Putamen (tissue), 1 donor: ENCODE measurements at regions not wholly inside any gene's neighbourhood (a gene's known extent, or its start where the extent isn't known, plus 50 kb on each side); places are given as distances from the start of the nearest gene placed in this dataset.

Experiments
- DNase-seq: peaks from one replicate; pipeline ENCODE4 v3.0.0-alpha.2; 2016; ENCODE audit warnings: low spot score

DNA sequence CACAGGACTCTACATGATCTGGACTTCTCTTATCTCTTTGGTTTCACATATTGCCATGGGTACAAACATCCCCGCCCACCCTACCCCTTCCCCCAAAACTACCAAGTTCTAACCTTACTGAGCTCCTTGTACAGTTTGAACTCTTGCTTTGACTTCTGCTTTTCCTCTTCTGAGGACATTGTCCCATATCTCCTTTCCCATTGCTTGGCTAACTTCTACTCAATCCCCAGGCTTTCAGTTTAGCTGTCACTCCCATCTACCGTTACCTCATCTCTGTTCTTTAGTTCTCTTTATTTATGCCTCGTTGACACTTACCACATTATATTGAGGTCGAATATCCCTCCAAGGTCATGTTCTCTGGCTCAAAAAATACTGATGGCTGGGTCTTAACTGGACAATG, 393.5 kb upstream of the CADM1 start:
- no peak for DNase-seq

DNA sequence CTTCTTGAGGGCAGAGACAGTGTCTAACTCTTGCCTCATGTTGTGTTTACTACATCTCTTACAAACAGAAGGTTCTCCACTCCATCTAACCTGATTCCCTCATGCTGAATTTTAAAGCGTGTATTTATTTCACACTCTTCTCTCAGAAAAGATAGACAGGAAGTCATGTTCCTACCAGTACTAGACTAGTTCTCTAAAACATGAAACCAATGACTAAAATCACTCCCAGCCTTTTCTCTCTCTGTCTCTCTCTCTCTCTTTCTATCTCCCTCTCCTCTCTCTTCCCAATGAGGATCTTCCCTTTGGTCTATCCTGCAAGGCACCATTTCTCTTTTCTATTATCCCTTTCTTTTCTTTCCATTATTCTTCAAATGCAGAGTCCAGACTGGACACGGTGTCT, 391.9 kb upstream of the CADM1 start:
- no peak for DNase-seq

DNA sequence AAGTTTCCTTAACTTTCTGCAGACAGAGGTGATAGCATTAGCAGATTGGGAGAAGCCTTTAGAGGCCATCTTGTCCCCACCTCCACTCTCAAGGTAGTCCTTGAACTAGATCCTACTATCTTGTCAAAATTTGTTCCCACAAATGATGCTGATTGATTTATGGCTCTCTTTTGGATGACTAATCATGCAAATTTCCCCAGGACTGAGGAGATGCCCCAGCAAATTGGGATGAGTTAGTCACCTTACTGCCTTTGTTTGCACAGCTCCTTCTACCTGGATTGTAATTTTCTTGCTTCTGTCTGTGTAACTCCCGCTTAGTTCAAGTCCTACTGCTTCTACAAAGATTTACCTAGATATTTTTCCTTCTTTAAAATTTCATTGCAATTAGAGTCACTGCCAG, 391.4 kb upstream of the CADM1 start:
- no peak for DNase-seq

DNA sequence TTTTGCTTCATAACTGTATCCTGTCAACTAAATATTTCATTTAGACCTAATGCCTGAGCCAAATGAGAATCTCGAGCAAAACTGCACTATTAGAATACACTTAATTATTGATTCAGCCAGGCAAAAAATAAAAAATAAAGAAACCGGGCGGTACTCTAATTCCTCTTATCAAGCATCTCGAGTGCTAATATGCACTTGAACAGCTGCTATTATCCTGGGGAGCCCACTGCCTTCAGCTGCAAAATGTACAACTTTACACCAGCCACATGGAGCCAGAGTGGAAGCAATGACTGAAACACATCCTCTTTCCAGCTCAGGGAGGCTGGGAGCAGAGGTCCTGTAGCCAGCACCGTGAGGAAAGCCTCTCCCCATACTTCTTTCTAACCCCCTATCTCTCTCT, 390.0 kb upstream of the CADM1 start:
- no peak for DNase-seq

DNA sequence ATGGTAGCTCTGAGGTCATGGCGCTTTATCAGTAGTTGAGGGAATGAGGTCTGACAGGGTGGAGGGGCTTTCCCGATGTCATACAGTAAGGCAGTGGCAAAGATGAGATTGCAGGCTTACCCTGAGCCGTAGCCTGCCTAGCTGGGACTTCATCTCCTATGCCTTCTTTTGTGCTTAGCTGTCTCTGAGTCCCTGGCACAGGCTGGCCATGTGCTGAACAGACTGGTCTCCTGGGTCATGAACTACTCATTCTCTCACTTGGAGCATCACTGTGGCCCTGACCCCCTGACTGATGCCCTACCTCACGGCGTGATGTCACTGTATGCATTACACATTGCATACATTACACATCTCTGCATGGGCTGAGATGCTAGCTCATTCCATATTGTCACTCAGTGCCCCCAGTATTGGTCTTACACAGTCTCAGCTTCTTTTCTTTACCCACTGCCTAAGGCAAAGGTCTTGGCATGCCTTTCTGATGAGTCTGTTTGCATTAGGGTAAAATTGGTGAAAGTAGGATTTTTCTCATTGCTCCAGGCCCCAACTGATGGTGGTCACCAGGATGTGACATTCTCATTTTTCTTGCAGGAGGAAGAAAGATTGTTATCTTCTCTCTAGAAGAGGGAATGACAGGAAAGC, 389.4 kb upstream of the CADM1 start:
- DNase-seq: no peak

DNA sequence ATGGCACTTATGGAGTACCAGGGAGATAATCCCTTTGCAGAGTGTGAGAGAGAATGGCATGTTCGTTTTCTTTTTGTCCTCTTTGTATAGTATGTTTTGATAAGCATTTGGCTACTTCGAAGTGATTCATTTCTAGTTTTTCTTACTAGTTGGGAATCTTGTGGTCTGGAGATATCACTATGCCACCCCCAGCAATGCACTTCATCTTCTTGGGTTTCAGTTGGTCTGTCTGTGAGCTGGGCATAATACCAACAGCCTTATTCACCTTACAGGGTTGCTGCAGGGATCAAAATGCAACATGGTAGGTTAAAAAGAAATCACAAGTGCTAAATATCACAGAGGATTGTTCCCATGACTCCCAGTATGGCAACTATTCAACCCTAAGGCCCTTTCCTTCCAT, 387.8 kb upstream of the CADM1 start:
- DNase-seq: no peak

DNA sequence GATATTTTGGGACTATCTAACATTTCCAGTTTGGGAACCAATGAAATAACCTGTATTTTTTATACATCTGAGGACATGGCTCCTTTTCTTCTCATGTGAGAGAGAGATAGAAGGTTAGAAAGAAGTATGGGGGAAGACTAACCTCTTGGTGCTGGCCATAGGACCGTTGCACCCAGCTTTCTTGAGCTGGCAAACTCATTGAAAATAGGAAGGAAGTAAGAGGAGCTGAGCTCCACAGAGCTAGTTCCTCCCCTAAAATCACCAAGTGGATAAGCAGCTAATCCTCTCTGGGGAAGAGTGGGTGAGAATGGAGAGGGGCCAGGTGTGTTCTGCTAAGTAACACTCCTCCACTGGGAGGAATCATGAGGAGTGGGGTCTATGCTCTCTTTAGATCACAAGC, 387.4 kb upstream of the CADM1 start:
- no peak for DNase-seq

DNA sequence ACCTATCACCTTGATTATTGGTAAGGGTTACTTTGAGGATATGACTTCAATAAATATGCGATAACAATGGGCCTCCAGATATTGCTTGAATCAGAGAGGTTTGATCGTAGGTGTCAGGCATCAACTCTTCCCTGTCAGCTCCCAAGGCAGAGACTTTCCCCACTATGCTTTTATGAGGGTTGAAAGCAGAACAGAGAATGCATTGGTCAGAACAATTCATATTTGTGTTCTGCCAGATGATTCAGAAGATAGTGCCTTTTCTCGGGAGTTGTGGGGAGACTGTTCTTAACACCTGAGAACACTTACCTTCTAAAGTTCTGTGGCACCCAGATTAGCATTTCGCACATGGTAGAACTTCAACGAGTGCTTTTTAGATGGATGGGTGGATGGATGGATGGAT, 386.3 kb upstream of the CADM1 start:
- no peak for DNase-seq

DNA sequence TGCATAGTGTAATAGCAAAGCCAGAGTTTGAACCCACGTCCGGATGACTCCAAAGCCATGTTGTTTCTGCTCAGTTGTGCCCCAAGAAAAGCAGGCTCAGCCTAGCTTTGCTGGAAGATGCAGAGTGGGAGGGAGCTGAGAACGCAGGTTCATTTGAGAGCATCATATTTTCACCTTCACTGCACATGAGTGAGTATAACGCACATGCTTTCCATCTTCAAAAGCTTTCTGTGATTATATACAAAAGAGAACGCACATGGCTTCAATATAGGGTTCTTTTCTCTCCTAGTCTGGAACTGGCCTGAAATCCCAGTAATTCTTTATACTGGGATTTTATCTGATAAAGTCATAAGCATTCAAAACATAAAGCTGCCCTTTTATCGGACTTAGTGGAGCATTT, 385.5 kb upstream of the CADM1 start:
- no peak for DNase-seq

DNA sequence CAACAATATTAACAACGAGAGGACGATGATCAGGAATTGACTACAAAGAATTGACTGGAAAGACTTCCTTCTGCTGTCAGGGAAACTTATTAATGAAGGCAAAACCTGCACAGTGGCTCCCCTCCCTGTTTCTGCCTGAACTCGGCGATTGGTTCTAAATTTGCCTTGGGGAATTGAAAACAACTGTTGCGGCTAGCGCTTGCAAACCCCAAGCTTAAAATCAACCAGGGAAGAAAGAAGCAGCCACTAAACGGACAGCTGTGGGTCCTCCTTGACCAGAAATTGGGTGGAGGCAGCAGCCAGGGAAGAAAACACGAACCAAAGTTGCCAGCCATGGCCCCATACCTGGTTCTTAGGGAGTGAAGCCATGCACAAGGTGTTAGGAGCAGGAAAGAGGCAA, 383.5 kb upstream of the CADM1 start:
- no peak for DNase-seq

DNA sequence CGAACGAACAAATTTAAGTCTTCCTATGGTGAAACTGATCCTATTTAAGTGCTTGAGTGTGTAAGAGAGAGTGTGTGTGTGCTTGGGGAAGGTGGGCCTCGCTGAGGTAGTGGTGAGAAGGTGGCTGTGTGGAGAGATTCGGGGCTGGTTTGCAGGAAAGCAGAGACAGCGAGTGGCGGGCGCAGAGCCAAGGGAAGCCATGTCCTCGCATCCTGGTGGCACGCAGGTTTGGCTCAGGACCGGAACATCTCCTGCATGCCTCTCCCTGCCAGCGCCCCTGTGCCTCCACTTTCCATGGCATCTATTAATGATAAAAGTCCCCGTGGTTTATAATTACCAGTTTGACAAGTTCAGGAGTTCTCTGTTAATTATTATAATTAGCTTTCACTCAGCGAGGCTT, 383.1 kb upstream of the CADM1 start:
- DNase-seq: no peak

DNA sequence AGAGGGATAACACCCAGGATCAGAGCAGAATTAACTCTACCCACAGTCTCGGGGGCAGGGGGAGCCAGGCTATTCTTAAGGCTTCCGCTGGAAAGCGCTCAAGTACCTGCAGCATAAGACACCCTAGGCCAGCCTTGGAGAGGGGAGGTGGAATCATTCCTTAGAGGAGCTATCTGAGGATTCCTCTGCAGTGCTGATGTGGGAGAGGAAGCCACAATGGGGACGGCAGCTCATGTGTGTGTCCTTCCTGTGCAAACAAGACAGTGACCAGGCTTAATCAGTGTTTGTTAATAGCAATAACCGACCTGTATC, 382.2 kb upstream of the CADM1 start:
- no peak for DNase-seq

DNA sequence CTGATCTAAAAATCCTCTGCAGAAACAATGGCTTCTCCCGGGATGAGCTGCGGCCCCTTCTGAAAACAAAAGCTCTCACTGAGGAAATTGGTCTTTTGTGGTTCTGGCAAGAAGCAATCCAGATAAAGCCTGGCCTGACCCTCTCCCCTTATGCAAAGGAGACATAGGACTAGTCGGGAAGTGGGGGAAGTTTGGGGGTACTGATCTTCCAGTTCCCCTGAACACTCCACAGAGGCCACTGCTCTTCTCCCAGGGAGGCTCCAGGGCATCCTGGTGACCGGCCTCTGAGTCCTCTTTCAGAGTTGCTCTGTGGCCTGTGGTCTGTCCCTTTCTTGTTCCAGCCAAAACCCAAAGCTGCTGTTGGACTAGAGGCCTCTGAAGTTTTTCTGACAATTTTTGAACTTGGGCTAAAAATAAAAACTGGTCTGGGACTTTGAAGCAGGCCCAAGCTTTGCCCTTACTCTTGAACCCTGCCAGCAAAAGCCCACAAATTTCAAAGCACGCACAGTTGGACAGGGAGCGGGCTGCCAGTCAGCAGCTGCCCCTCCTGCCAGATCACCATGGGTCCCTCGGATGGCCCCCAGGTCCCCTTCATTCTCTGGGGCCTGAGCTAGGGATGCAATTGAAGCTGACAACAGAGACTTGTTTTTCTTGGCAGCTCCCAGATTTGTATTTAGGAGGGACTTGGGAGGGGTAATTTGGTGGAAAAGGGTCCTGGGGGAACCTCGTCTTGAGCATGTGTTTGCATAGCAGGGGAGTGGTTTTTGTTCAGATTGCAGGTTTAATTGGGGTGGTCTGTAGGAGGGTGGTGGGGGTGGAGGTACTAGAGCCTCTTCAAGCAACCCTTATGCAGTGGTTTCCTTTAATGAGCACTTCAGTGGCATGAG, 381.6 kb upstream of the CADM1 start:
- DNase-seq: no peak

DNA sequence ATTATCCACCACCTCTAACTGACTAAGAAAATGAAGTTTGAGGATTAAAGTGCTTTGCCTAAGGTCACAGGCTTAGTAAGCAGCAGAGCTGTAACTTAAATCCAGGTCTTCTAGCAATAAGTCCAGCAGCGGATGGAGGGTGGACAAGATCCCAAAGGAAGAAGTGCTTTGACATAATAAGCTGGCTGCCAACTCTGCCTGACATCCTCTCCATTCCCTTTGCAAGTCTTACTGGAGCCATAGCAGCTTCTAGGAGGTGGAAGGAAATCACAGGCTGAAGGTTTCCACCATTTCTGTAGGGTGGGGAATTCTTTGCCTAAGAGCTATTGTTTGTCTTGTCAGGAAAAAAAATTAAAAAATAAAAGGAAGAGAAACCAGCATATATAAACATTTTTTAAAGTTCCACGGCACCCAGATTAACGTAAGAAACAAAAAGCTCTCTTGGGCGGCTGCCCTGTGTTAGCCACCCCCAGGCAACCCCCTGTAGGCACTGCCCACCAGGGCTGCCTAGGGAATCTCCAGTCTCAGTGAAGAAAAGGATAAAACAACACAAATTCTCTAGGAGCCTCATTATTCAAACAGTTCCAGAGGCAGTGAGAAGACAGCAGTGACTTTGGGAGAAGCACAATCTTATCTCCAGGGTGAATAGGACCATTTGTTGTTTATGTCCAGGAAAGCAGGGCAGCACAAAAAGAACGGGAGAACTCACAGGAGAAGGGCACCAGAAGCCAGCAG, 380.8 kb upstream of the CADM1 start:
- no peak for DNase-seq

DNA sequence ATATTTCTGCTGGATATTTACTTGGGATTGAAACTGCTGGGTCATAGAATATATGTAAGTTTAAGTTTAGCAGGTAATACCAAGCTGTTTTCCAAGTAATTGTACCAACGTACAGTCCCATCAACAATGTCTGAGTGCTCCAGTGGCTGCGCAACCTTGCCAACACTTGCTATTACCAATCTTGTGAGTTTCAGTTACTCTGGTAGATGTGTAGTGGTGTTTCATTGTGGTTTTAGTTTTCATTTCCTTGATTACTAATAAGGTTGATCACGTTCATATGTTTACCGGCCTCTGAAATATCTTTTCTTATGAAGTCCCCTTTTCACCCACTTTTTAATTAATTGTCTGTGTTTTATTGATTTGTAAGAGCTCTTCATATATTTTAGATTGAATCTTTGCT, 370.6 kb upstream of the CADM1 start:
- DNase-seq: no peak

DNA sequence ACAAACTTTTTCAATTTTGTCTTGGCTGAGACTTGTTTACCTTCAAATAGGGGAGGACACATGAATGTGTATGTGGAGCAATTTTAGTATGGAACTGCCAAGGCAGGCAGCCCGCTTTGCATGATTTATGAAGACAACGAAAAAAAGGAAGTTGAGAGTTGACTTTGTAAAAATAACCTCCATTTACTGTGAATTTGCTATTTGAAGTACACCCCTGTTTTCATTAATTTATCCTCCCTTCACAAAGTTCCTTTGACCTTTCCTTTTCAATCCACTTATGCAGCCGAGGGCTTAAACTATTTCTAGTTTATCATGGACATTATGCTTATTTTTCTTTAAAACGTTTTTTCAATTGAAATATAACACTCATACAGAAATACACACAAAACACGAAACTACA, 369.6 kb upstream of the CADM1 start:
- no peak for DNase-seq

DNA sequence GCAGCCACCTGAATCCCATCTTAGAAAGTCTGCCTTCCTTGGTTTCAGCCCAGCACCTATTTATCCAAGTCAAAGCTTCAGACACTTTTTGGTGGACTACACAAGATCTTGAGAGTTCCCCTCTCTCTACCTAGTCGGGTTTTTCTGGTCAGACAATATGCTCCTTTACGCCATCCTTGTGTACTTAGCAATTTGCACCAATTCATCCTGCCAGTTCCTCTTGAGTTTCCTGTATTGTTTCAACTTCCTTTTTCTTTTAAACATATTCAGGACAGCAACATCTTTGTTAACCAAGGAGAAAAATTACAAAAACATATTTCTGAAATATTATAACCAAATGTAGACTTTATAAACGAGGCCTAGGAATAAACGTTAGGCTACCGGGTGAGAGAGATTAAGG, 368.2 kb upstream of the CADM1 start:
- DNase-seq: no peak

DNA sequence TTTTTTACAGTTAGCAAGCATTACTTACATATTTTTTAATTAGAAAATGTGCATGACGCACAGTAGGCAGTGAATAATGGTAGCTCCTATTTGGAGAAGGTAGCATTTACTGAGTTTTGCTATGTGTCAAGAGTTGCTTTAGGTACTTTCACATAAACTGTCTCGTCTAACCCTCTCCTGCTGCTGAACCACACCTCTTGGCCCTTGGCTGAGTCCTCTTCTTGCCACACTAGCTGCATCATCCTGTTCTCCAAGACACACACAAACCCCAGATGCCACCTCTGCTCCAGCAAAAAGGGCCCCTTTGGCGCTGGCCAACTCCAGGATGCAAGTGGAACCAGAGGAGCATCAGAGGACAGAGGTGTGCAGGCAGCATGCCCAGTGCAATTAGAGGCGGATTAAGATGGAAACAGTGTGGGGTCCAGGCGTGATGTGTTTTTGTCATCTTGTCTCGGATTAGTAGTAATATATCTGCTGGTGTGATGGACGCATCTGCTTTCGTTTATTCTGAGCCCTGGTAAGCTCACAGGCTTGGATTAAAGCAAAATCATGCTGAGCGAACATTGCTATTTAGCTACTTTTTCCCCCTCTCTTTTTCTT, 367.0 kb upstream of the CADM1 start:
- no peak for DNase-seq

DNA sequence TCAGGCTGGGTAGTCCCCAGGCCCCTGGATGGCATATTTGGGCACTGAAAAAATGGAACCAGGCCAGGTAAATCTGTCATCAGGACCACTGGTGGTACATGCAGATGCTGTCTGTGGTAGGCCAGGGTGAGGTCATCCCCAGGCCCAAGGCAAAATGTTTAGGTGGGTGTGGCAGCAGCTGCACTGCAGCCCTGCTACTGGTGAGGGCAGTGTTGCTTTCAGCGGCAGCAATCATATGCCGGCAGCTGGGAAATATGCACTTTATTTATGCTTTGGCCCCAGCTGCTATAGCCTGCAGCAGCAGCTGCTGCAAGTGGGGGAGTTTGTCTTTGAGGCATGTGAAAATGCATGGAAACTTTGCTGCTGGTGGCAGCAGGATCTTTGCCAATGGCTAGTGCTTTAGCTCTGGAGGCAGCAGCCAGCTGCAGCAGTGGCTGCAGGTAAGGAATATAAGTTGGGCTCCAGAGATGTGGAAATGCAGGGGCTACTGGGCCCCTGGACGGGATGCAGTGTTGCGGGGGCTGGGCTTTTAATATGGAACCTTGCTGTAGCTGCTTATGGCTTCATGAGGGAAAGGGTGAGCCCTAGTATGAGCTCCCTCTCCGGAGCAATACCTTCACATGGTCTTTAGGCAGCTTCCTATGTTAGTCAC, 365.7 kb upstream of the CADM1 start:
- DNase-seq: no peak

DNA sequence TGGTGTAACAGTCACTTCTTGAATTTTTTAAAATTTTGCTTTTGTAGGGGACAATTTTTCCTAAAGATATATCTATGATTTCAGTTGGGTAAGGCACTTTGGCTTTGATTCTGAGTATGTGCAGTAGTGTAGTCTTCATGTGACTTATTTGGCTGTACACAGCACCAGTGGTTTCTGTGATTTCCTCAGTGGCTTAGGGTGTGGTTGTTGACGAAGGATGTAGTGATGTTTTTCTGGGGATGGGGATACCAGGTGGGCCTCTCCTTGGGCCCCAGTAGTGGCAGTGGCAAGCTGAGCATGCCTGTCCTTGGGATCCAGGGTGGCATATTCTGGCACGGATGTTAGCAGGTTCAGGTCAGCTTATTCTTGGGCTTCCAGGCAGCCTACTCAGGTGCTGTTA, 364.9 kb upstream of the CADM1 start:
- DNase-seq: no peak

DNA sequence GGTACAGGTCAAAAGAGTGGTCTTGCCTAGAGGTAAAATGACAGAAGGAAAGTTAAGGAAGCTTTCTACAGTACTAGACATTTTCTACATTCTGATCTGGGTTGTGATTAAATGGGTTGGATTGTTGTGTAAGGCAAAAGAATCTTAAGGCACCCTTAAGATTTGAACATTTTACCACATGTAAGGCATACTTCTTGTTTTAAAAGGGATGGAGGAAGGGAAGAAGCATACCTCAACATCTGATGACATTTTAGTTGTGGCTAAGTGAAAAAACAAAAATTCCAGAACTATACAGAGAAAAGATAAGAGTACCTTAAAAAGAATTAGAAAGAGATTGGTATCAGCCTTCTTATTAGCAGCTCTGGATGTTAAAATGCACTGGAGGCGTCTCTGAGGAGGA, 356.0 kb upstream of the CADM1 start:
- no peak for DNase-seq

DNA sequence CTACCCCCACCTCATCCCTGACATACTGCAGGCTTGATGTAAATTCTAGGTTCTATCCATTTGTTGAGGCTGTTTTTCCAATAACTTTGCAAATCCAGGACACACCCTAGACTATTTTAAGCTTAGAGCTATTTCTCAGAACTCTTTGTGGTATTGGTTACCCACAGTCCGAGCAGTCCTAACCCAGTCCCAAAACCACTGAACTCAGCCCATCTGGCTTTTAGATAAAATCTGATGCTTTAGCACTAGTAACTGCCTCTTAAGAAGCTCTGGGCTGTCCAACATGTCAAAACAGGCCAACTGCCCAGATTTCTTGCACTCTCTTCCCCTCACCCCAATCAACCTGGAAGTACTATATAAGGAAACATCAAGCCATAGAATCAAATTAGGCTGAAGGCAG, 344.4 kb upstream of the CADM1 start:
- DNase-seq: no peak
